ENCODE measurements at regions not wholly inside any gene's neighbourhood (a gene's known extent, or its start where the extent isn't known, plus 50 kb on each side); places are given as distances from the start of the nearest gene placed in this dataset.

- TF ChIP-seq ZNF433 (tag by site-specific recombination; IDR thresholded peaks at IDR 0.05; ENCODE audit: low read depth), result no peak
- TF ChIP-seq ZNF26 (tag by site-specific recombination; IDR thresholded peaks at IDR 0.05), result no peak
- TF ChIP-seq EGR2 (tag by site-specific recombination; IDR thresholded peaks at IDR 0.05; ENCODE audit: low read depth), result no peak
- TF ChIP-seq ZNF747 (tag by site-specific recombination; IDR thresholded peaks at IDR 0.05), result no peak
These were observed 109.4 kb upstream of the SERTAD2 start (continued) for GRCh38 chr2:64763126-64763525.

GRCh38 chr2:64765160-64765805 lies 111.6 kb upstream of the SERTAD2 start:
- ChIA-PET POLR2A (interaction anchor here (1.3 kb wide), 1 partner anchor 241 kb away, joined by 3 read pairs; the partner anchor contains the start of gene AFTPH), CTCF (interaction anchor here (0.9 to 3.1 kb wide), 3 partner anchors 14 to 119 kb away, joined by 3 to 14 read pairs (median 5); no protein-coding TSS in a partner anchor)
- no peaks in the 10 kb centered on the region for H3K36me3 ChIP-seq (ENCODE audit: control insufficient read depth in 2 of 2, insufficient read depth in 1 of 2, low read length in 2 of 2)
- TF ChIP-seq ZSCAN5A (tag by site-specific recombination; IDR thresholded peaks at IDR 0.05) (no peak), ZNF146 (tag by site-specific recombination; IDR thresholded peaks at IDR 0.05) (peak; percentile 69), MZF1 (tag by site-specific recombination; IDR thresholded peaks at IDR 0.05; ENCODE audit: borderline replicate concordance) (peak; percentile 81; the same call in 1 of the 2 replicates)
- no peak overlapping the region for H3K4me3 ChIP-seq (ENCODE audit: low read depth, low read length)
- peaks cover 4% of the 10 kb centered on the region for H3K4me1 ChIP-seq (ENCODE audit: control insufficient read depth, insufficient read depth, low read length)
- no peaks in the 10 kb centered on the region for H3K9me3 ChIP-seq (ENCODE audit: control insufficient read depth, insufficient read depth, low read depth, low read length)
- no peak overlapping the region for H3K27ac ChIP-seq (ENCODE audit: extremely low read depth, low read depth, low read length)

GRCh38 chr2:64766841-64767669 lies 113.3 kb upstream of the SERTAD2 start:
- H3K27ac ChIP-seq (ENCODE audit: extremely low read depth, low read depth, low read length), result peak overlapping the region; percentile 92
- ChIA-PET CTCF (interaction anchor here (0.6 to 1.2 kb wide), 8 partner anchors 15 to 274 kb away, joined by 3 to 10 read pairs (median 4); no protein-coding TSS in a partner anchor), POLR2A (interaction anchor here (0.5 to 4.1 kb wide), 14 partner anchors 8 to 362 kb away, joined by 3 to 78 read pairs (median 3); partner anchors contain the start of gene SERTAD2)

More at GRCh38 chr2:64766841-64767669, 113.3 kb upstream of the SERTAD2 start:
- Histone ChIP-seq H3K4me1 (ENCODE audit: control insufficient read depth, insufficient read depth, low read length) (peaks cover 9% of the 10 kb centered on the region), H3K9me3 (ENCODE audit: control insufficient read depth, insufficient read depth, low read depth, low read length) (no peaks in the 10 kb centered on the region), H3K36me3 (ENCODE audit: control insufficient read depth in 2 of 2, insufficient read depth in 1 of 2, low read length in 2 of 2) (no peaks in the 10 kb centered on the region), H3K4me3 (ENCODE audit: low read depth, low read length) (peak overlapping the region; percentile 64)
- TF ChIP-seq ZNF23 (tag by site-specific recombination; IDR thresholded peaks at IDR 0.05; ENCODE audit: borderline replicate concordance) (no peak), ZNF692 (tag by site-specific recombination; IDR thresholded peaks at IDR 0.05) (no peak), ZNF335 (tag by site-specific recombination; conservative IDR thresholded peaks at IDR 0.05) (peak; percentile 49; the same call in 1 of the 2 replicates), PRDM10 (tag by site-specific recombination; IDR thresholded peaks at IDR 0.05) (peak; percentile 95), ZNF362 (tag by site-specific recombination; IDR thresholded peaks at IDR 0.05) (0 out of 2 replicates have a peak, but pooled peaks have one; percentile 15), SP7 (tag by site-specific recombination; IDR thresholded peaks at IDR 0.05) (peak; percentile 36), ZNF133 (tag by site-specific recombination; IDR thresholded peaks at IDR 0.05) (no peak), ZNF473 (tag by site-specific recombination; IDR thresholded peaks at IDR 0.05) (no peak), ZNF747 (tag by site-specific recombination; IDR thresholded peaks at IDR 0.05) (no peak)

Measured in HEK293 (cell line).